Liver (tissue), 3 donors: ENCODE measurements at regions not wholly inside any gene's neighbourhood (a gene's known extent, or its start where the extent isn't known, plus 50 kb on each side); places are given as distances from the start of the nearest gene placed in this dataset.

Source experiments
- JUND ChIP-seq, 2 donors: IDR thresholded peaks; 2 replicates each; pipeline ENCODE4 v1.6.1; 2016; ENCODE audit warnings: antibody characterized with exemption in 2 of 2
- RXRA ChIP-seq, 2 donors: IDR thresholded peaks; 2 replicates each; pipeline ENCODE4 v1.6.1; 2017 to 2018; ENCODE audit warnings: antibody characterized with exemption in 2 of 2, mild to moderate bottlenecking in 1 of 2
- TAF1 ChIP-seq: conservative IDR thresholded peaks from 2 replicates; pipeline ENCODE4 v1.6.1; 2016; ENCODE audit warnings: antibody characterized with exemption, mild to moderate bottlenecking
- TF ChIP-seq, protein P1 (sequence below): fragments of 150-350 bp; IDR thresholded peaks from 2 replicates; pipeline ENCODE4 v1.5.1; 2017; ENCODE audit warnings: improper control_type of control experiment, low read depth, low read length; ENCODE audit not compliant: missing input control
- TF ChIP-seq, protein P2 (sequence below): IDR thresholded peaks from 2 replicates; pipeline ENCODE4 v1.6.1; 2016; ENCODE audit warnings: antibody characterized with exemption
- TF ChIP-seq, protein P3 (sequence below): IDR thresholded peaks from 2 replicates; pipeline ENCODE4 v1.6.1; 2016; ENCODE audit warnings: antibody characterized with exemption
- donor health status: healthy.
- donor health status: healthy.

GRCh38 chr16:64869781-64870180 lies 252.1 kb downstream of the CDH11 start:
- TF ChIP-seq, protein P1, sequence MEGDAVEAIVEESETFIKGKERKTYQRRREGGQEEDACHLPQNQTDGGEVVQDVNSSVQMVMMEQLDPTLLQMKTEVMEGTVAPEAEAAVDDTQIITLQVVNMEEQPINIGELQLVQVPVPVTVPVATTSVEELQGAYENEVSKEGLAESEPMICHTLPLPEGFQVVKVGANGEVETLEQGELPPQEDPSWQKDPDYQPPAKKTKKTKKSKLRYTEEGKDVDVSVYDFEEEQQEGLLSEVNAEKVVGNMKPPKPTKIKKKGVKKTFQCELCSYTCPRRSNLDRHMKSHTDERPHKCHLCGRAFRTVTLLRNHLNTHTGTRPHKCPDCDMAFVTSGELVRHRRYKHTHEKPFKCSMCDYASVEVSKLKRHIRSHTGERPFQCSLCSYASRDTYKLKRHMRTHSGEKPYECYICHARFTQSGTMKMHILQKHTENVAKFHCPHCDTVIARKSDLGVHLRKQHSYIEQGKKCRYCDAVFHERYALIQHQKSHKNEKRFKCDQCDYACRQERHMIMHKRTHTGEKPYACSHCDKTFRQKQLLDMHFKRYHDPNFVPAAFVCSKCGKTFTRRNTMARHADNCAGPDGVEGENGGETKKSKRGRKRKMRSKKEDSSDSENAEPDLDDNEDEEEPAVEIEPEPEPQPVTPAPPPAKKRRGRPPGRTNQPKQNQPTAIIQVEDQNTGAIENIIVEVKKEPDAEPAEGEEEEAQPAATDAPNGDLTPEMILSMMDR, result no peak
- TF ChIP-seq, protein P2, sequence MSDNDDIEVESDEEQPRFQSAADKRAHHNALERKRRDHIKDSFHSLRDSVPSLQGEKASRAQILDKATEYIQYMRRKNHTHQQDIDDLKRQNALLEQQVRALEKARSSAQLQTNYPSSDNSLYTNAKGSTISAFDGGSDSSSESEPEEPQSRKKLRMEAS, result no peak
- no peak for TF ChIP-seq RXRA (IDR thresholded peaks at IDR 0.05)
- TF ChIP-seq, protein P3, sequence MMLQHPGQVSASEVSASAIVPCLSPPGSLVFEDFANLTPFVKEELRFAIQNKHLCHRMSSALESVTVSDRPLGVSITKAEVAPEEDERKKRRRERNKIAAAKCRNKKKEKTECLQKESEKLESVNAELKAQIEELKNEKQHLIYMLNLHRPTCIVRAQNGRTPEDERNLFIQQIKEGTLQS, result no peak
- no peak for TF ChIP-seq TAF1
- no peak for TF ChIP-seq JUND (IDR thresholded peaks at IDR 0.05)
